HUES48 (cell line): ENCODE measurements at regions not wholly inside any gene's neighbourhood (a gene's known extent, or its start where the extent isn't known, plus 50 kb on each side); places are given as distances from the start of the nearest gene placed in this dataset.

Source experiments
- H3K27ac ChIP-seq: one replicate; pipeline ENCODE4 v1.7.0; 2013; ENCODE audit warnings: low read depth, low read length, inconsistent platforms
- H3K27me3 ChIP-seq: 2 replicates; pipeline ENCODE4 v1.6.1; 2013; ENCODE audit warnings: mild to moderate bottlenecking, low read length; ENCODE audit not compliant: control insufficient read depth, insufficient read depth
- H3K36me3 ChIP-seq: 2 replicates; pipeline ENCODE4 v1.6.1; 2013; ENCODE audit warnings: low read length; ENCODE audit not compliant: control insufficient read depth, insufficient read depth
- H3K4me1 ChIP-seq: 2 replicates; pipeline ENCODE4 v1.6.1; 2013; ENCODE audit warnings: mild to moderate bottlenecking, low read length; ENCODE audit not compliant: control insufficient read depth, insufficient read depth
- H3K4me3 ChIP-seq: 2 replicates; pipeline ENCODE4 v1.5.1; 2013; ENCODE audit warnings: mild to moderate bottlenecking, low read depth, low read length
- H3K9ac ChIP-seq: 2 replicates; pipeline ENCODE4 v1.6.1; 2013; ENCODE audit warnings: mild to moderate bottlenecking, low read depth, low read length, moderate library complexity
- H3K9me3 ChIP-seq: 2 replicates; pipeline ENCODE4 v1.6.1; 2013; ENCODE audit warnings: low read length; ENCODE audit not compliant: control insufficient read depth, insufficient read depth

GRCh38 chr11:42444406-42444805, 867.4 kb upstream of the API5 start:
- no peak overlapping the region for H3K4me3 ChIP-seq
- no peaks in the 10 kb centered on the region for H3K27me3 ChIP-seq
- no peaks in the 10 kb centered on the region for H3K4me1 ChIP-seq
- no peak overlapping the region for H3K9ac ChIP-seq
- H3K36me3 ChIP-seq: no peaks in the 10 kb centered on the region
- H3K9me3 ChIP-seq: peaks cover 11% of the 10 kb centered on the region; the same call in 1 of the 2 replicates
- H3K27ac ChIP-seq: no peak overlapping the region

GRCh38 chr11:42462558-42463310, 849.1 kb upstream of the API5 start:
- Histone ChIP-seq H3K9me3 (no peaks in the 10 kb centered on the region), H3K27ac (no peak overlapping the region), H3K4me1 (no peaks in the 10 kb centered on the region), H3K9ac (no peak overlapping the region), H3K36me3 (no peaks in the 10 kb centered on the region), H3K27me3 (no peaks in the 10 kb centered on the region), H3K4me3 (no peak overlapping the region)

GRCh38 chr11:42465623-42466022, 846.2 kb upstream of the API5 start:
- H3K9ac ChIP-seq: no peak overlapping the region
- H3K27ac ChIP-seq: no peak overlapping the region
- no peaks in the 10 kb centered on the region for H3K9me3 ChIP-seq

GRCh38 chr11:42473106-42473505, 838.7 kb upstream of the API5 start:
- H3K27me3 ChIP-seq: no peaks in the 10 kb centered on the region
- no peak overlapping the region for H3K4me3 ChIP-seq
- H3K27ac ChIP-seq: no peak overlapping the region
- H3K4me1 ChIP-seq: no peaks in the 10 kb centered on the region
- no peak overlapping the region for H3K9ac ChIP-seq
- H3K36me3 ChIP-seq: no peaks in the 10 kb centered on the region
- no peaks in the 10 kb centered on the region for H3K9me3 ChIP-seq

More at GRCh38 chr11:42465623-42466022, 846.2 kb upstream of the API5 start:
- Histone ChIP-seq H3K4me1 (no peaks in the 10 kb centered on the region), H3K4me3 (no peak overlapping the region), H3K27me3 (no peaks in the 10 kb centered on the region), H3K36me3 (no peaks in the 10 kb centered on the region)

- H3K4me1 ChIP-seq: no peaks in the 10 kb centered on the region
- H3K36me3 ChIP-seq: no peaks in the 10 kb centered on the region
- H3K27me3 ChIP-seq: no peaks in the 10 kb centered on the region
- H3K9ac ChIP-seq: no peak overlapping the region
- H3K9me3 ChIP-seq: no peaks in the 10 kb centered on the region
- H3K4me3 ChIP-seq: no peak overlapping the region
- no peak overlapping the region for H3K27ac ChIP-seq
Measured at GRCh38 chr11:42482822-42483221, 829.0 kb upstream of the API5 start.

- no peak overlapping the region for H3K27ac ChIP-seq
- H3K36me3 ChIP-seq: no peaks in the 10 kb centered on the region
- no peak overlapping the region for H3K9ac ChIP-seq
- no peaks in the 10 kb centered on the region for H3K27me3 ChIP-seq
- no peak overlapping the region for H3K4me3 ChIP-seq
- no peaks in the 10 kb centered on the region for H3K4me1 ChIP-seq
- no peaks in the 10 kb centered on the region; the same call in 1 of the 2 replicates for H3K9me3 ChIP-seq
Measured at GRCh38 chr11:42490506-42490905, 821.3 kb upstream of the API5 start.

- Histone ChIP-seq H3K9me3 (no peaks in the 10 kb centered on the region; the same call in 1 of the 2 replicates), H3K27ac (no peak overlapping the region), H3K9ac (no peak overlapping the region), H3K36me3 (no peaks in the 10 kb centered on the region), H3K4me1 (no peaks in the 10 kb centered on the region), H3K27me3 (no peaks in the 10 kb centered on the region), H3K4me3 (no peak overlapping the region)
Measured at GRCh38 chr11:42494459-42494858, 817.3 kb upstream of the API5 start.

- Histone ChIP-seq H3K4me3 (no peak overlapping the region), H3K9me3 (peaks cover 4% of the 10 kb centered on the region; the same call in 1 of the 2 replicates), H3K36me3 (no peaks in the 10 kb centered on the region), H3K27me3 (no peaks in the 10 kb centered on the region), H3K27ac (no peak overlapping the region), H3K9ac (no peak overlapping the region), H3K4me1 (no peaks in the 10 kb centered on the region)
Measured at GRCh38 chr11:42498971-42499370, 812.8 kb upstream of the API5 start.

- H3K9ac ChIP-seq: no peak overlapping the region
- H3K36me3 ChIP-seq: no peaks in the 10 kb centered on the region
- H3K27ac ChIP-seq: no peak overlapping the region
- no peaks in the 10 kb centered on the region for H3K4me1 ChIP-seq
- no peaks in the 10 kb centered on the region for H3K27me3 ChIP-seq
- H3K9me3 ChIP-seq: peaks cover 4% of the 10 kb centered on the region; the same call in 1 of the 2 replicates
- H3K4me3 ChIP-seq: no peak overlapping the region
Measured at GRCh38 chr11:42502151-42502550, 809.6 kb upstream of the API5 start.

- no peak overlapping the region for H3K9ac ChIP-seq
Measured at GRCh38 chr11:42521994-42522393, 789.8 kb upstream of the API5 start.

GRCh38 chr11:42524534-42525227, 787.1 kb upstream of the API5 start:
- Histone ChIP-seq H3K9me3 (no peaks in the 10 kb centered on the region), H3K27me3 (no peaks in the 10 kb centered on the region), H3K36me3 (no peaks in the 10 kb centered on the region), H3K4me3 (no peak overlapping the region), H3K27ac (no peak overlapping the region), H3K4me1 (peaks cover 14% of the 10 kb centered on the region), H3K9ac (no peak overlapping the region)

More at GRCh38 chr11:42521994-42522393, 789.8 kb upstream of the API5 start:
- no peaks in the 10 kb centered on the region for H3K9me3 ChIP-seq
- no peak overlapping the region for H3K27ac ChIP-seq
- no peak overlapping the region for H3K4me3 ChIP-seq
- no peaks in the 10 kb centered on the region for H3K27me3 ChIP-seq
- H3K4me1 ChIP-seq: peaks cover 11% of the 10 kb centered on the region
- H3K36me3 ChIP-seq: no peaks in the 10 kb centered on the region
